T-cell (primary cell): ENCODE measurements at regions not wholly inside any gene's neighbourhood (a gene's known extent, or its start where the extent isn't known, plus 50 kb on each side); places are given as distances from the start of the nearest gene placed in this dataset.

ENCODE experiments used
- ATAC-seq, 4 experiments: fragments of 200-7000 bp in 3 of 4; fragments of 150-1000 bp in 1 of 4; cut with Tn5 transposase; replicated peaks in 1 of 4; 1 replicate in 3 of 4; 2 replicates in 1 of 4; pipeline ENCODE4 v1.10.0; 2021; ENCODE audit warnings: moderate library complexity in 3 of 4, mild to moderate bottlenecking in 2 of 4, moderate number of reproducible peaks in 1 of 4
- CTCF ChIA-PET, 2 donors: fragments of 300-600 bp; sonication (Branson Sonifier 250); formaldehyde crosslinking; loops; one replicate each; lab custom pipeline; 2022; ENCODE audit warnings: antibody characterized with exemption in 2 of 2; lab: Charles Lee
- POLR2A ChIA-PET, 2 donors: fragments of 300-600 bp; sonication (Branson Sonifier 250); formaldehyde crosslinking; loops; one replicate each; lab custom pipeline; 2022; ENCODE audit warnings: antibody characterized with exemption in 2 of 2; lab: Charles Lee
- DNase-seq, 35 experiments: peaks; one replicate each; pipeline versions ENCODE4 v3.0.0 to v3.0.0-alpha.2; 2013 to 2023
- H3K27ac ChIP-seq: one replicate; pipeline ENCODE4 v1.5.1; 2013; ENCODE audit warnings: low read length
- H3K27me3 ChIP-seq, 2 experiments: replicated peaks in 1 of 2; 1 replicate in 1 of 2; 2 replicates in 1 of 2; pipeline versions ENCODE4 v1.6.1 to v1.7.0; 2013; ENCODE audit warnings: low read length in 1 of 2, mixed read lengths in 1 of 2; ENCODE audit not compliant: control insufficient read depth in 2 of 2, insufficient read depth in 2 of 2; ENCODE audit errors: extremely low read depth in 1 of 2
- H3K36me3 ChIP-seq, 2 donors: 1 replicate in 1 of 2; 2 replicates in 1 of 2; pipeline versions ENCODE4 v1.6.1 to v1.7.0; 2013; ENCODE audit warnings: low read length in 1 of 2; ENCODE audit not compliant: control insufficient read depth in 2 of 2, insufficient read depth in 1 of 2; ENCODE audit errors: extremely low read depth in 1 of 2
- H3K4me1 ChIP-seq, 2 experiments: 1 replicate in 1 of 2; 2 replicates in 1 of 2; pipeline versions ENCODE4 v1.6.1 to v1.7.0; 2013; ENCODE audit warnings: low read length in 2 of 2, mixed read lengths in 1 of 2; ENCODE audit not compliant: insufficient read depth in 2 of 2, control insufficient read depth in 1 of 2; ENCODE audit errors: extremely low read depth in 1 of 2
- H3K4me3 ChIP-seq, 2 donors: 1 replicate in 1 of 2; 2 replicates in 1 of 2; pipeline versions ENCODE4 v1.5.1 to v1.7.0; 2013; ENCODE audit warnings: mild to moderate bottlenecking in 2 of 2, low read length in 1 of 2, moderate library complexity in 1 of 2; ENCODE audit not compliant: control insufficient read depth in 1 of 2; ENCODE audit errors: extremely low read depth in 1 of 2
- H3K9me3 ChIP-seq: 2 replicates; pipeline ENCODE4 v1.7.0; 2013
- H3K27ac Mint-ChIP-seq, 2 donors: one replicate each; pipeline ENCODE4 v1.8.0; 2020 to 2021; ENCODE audit warnings: mild to moderate bottlenecking in 2 of 2, mixed read lengths in 2 of 2
- H3K27me3 Mint-ChIP-seq, 2 donors: one replicate each; pipeline ENCODE4 v1.8.0; 2021 to 2022; ENCODE audit warnings: mixed read lengths in 2 of 2
- H3K36me3 Mint-ChIP-seq: one replicate; pipeline ENCODE4 v1.8.0; 2021; ENCODE audit warnings: mixed read lengths
- H3K4me1 Mint-ChIP-seq, 3 donors: one replicate each; pipeline ENCODE4 v1.8.0; 2020 to 2022; ENCODE audit warnings: mixed read lengths in 3 of 3, mild to moderate bottlenecking in 1 of 3
- H3K4me3 Mint-ChIP-seq, 3 donors: one replicate each; pipeline ENCODE4 v1.8.0; 2020 to 2022; ENCODE audit warnings: mild to moderate bottlenecking in 3 of 3, mixed read lengths in 3 of 3, moderate library complexity in 3 of 3
- H3K9me3 Mint-ChIP-seq, 3 donors: one replicate each; pipeline ENCODE4 v1.8.0; 2020 to 2022; ENCODE audit warnings: mixed read lengths in 3 of 3
- WGBS: methylation state at CpG from one replicate; pipeline ENCODE4 v1.1.5; 2013; ENCODE audit warnings: missing lambda C conversion rate; ENCODE audit not compliant: insufficient coverage; 5-methylcytosine and 5-hydroxymethylcytosine counted together

DNA sequence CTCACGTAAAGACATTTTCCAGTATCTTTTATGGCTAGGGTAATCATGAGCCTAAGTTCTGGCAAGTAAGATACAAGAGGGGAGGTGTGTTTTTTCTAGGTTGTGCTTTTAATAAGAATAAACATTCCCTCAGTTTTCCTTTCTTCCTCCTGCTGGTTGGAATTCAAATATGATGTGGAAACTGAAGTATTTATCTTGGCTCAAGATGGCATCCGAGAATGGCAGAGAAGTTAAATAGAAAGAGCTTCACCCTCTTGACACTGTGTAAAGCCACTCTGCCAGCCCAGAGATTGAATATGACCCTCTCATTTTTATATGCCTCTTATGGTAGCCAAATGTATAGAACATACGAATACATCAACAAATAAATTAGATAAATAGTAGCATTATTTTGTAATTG lies 438.4 kb downstream of the ISL1 start:
- no peaks in the 10 kb centered on the region for H3K4me1 ChIP-seq
- Mint-ChIP-seq H3K4me1 (no peaks in the 10 kb centered on the region), H3K9me3 (peaks cover 4 to 7% (median 7%) of the 10 kb centered on the region in 3 donors), H3K27me3 (no peaks in the 10 kb centered on the region), H3K4me3 (no peak overlapping the region), H3K36me3 (no peaks in the 10 kb centered on the region), H3K27ac (no peak overlapping the region)
- ChIA-PET POLR2A (no interaction called here), CTCF (no interaction called here)
- H3K36me3 ChIP-seq: no peaks in the 10 kb centered on the region
- ATAC-seq: no peak
- no peak overlapping the region for H3K27ac ChIP-seq
- H3K4me3 ChIP-seq: no peak overlapping the region
- H3K27me3 ChIP-seq: no peaks in the 10 kb centered on the region
- no CpG with 5 or more reads among the region's 3 CpGs for WGBS
- DNase-seq: no peak
- no peaks in the 10 kb centered on the region for H3K9me3 ChIP-seq

DNA sequence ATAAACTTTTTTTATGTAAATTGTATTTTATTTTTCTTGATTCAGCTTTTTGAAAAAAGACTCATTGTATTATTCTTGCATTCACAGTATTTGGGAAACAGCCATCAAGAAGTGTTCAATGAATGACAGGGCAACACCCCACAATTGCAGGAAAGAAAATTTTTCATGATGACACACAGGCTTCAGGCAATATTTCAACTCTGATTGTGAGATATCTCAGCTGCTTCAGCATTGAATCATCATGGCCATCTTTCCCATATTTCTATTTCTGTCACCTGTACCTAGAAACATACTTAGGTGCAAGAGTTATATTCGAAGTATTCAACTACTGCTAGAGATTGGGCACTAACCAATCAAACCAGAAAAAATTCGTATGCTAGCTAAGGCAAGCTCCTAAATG lies 446.0 kb downstream of the ISL1 start:
- CTCF ChIA-PET: no interaction called here

GRCh38 chr5:51829691-51830090 lies 446.4 kb downstream of the ISL1 start:
- Histone ChIP-seq H3K4me3 (no peak overlapping the region), H3K4me1 (no peaks in the 10 kb centered on the region), H3K36me3 (no peaks in the 10 kb centered on the region), H3K9me3 (no peaks in the 10 kb centered on the region), H3K27ac (no peak overlapping the region), H3K27me3 (no peaks in the 10 kb centered on the region)
- H3K27me3 Mint-ChIP-seq: no peaks in the 10 kb centered on the region
- H3K9me3 Mint-ChIP-seq: peaks cover 0 to 15% (median 9%) of the 10 kb centered on the region in 3 donors
- H3K4me3 Mint-ChIP-seq: no peak overlapping the region
- H3K36me3 Mint-ChIP-seq: no peaks in the 10 kb centered on the region
- ATAC-seq (no peak), DNase-seq (no peak)
- H3K27ac Mint-ChIP-seq: no peak overlapping the region
- POLR2A ChIA-PET: no interaction called here
- CTCF ChIA-PET: no interaction called here
- H3K4me1 Mint-ChIP-seq: no peaks in the 10 kb centered on the region

More for the DNA sequence above, 446.0 kb downstream of the ISL1 start:
- H3K27me3 Mint-ChIP-seq: no peaks in the 10 kb centered on the region
- DNase-seq (no peak), ATAC-seq (no peak)
- Histone ChIP-seq H3K27me3 (no peaks in the 10 kb centered on the region), H3K4me3 (no peak overlapping the region), H3K36me3 (no peaks in the 10 kb centered on the region), H3K9me3 (no peaks in the 10 kb centered on the region), H3K27ac (no peak overlapping the region), H3K4me1 (no peaks in the 10 kb centered on the region)
- no peaks in the 10 kb centered on the region for H3K36me3 Mint-ChIP-seq
- POLR2A ChIA-PET: no interaction called here
- 20% methylated on average over 1 of the region's 2 CpGs for WGBS
- H3K4me3 Mint-ChIP-seq: no peak overlapping the region
- no peak overlapping the region for H3K27ac Mint-ChIP-seq
- H3K9me3 Mint-ChIP-seq: peaks cover 0 to 15% (median 9%) of the 10 kb centered on the region in 3 donors
- H3K4me1 Mint-ChIP-seq: no peaks in the 10 kb centered on the region

GRCh38 chr5:51832934-51833470 lies 449.8 kb downstream of the ISL1 start:
- peaks cover 0 to 9% (median 8%) of the 10 kb centered on the region in 3 donors for H3K9me3 Mint-ChIP-seq
- H3K36me3 ChIP-seq: no peaks in the 10 kb centered on the region
- DNase-seq (no peak), ATAC-seq (no peak)
- ChIA-PET CTCF (no interaction called here), POLR2A (no interaction called here)
- H3K9me3 ChIP-seq: no peaks in the 10 kb centered on the region
- no peak overlapping the region for H3K4me3 ChIP-seq
- no peaks in the 10 kb centered on the region for H3K4me1 ChIP-seq
- WGBS: no CpG with 5 or more reads among the region's 5 CpGs
- no peak overlapping the region for H3K27ac ChIP-seq
- H3K4me3 Mint-ChIP-seq: no peak overlapping the region
- H3K27me3 ChIP-seq: no peaks in the 10 kb centered on the region
- H3K27me3 Mint-ChIP-seq: no peaks in the 10 kb centered on the region
- H3K27ac Mint-ChIP-seq: no peak overlapping the region
- no peaks in the 10 kb centered on the region for H3K4me1 Mint-ChIP-seq
- no peaks in the 10 kb centered on the region for H3K36me3 Mint-ChIP-seq

DNA sequence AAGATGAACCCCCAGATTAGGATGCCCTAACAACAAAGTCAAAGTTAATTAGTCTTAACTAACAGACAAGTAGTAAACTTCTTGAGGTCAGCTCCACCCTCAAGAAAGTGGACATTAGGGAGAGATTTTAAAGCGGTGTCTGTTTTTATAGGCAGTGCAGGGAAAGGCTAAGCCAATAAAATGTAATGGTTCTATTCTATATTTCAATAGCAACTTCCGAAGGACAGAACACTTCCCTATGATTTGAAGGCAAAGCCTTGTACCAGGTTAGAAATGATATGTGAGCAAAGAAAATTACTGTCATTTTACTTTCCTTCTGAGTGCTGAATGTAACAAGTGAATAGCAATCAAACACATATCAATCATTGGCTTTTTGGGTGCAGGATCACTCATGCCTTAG lies 455.2 kb downstream of the ISL1 start:
- Mint-ChIP-seq H3K9me3 (peaks cover 0 to 4% (median 0%) of the 10 kb centered on the region in 3 donors), H3K27me3 (no peaks in the 10 kb centered on the region), H3K27ac (no peak overlapping the region), H3K4me3 (no peak overlapping the region), H3K4me1 (no peaks in the 10 kb centered on the region), H3K36me3 (no peaks in the 10 kb centered on the region)
- no peak overlapping the region for H3K4me3 ChIP-seq
- DNase-seq: no peak
- WGBS: no CpG with 5 or more reads among the region's 2 CpGs
- no peak overlapping the region for H3K27ac ChIP-seq
- H3K9me3 ChIP-seq: no peaks in the 10 kb centered on the region
- POLR2A ChIA-PET: no interaction called here
- no peak for ATAC-seq
- no peaks in the 10 kb centered on the region for H3K27me3 ChIP-seq
- no peaks in the 10 kb centered on the region for H3K36me3 ChIP-seq
- H3K4me1 ChIP-seq: no peaks in the 10 kb centered on the region
- CTCF ChIA-PET: no interaction called here

- no peak for ATAC-seq
These were observed 460.6 kb downstream of the ISL1 start for GRCh38 chr5:51843893-51844292.

DNA sequence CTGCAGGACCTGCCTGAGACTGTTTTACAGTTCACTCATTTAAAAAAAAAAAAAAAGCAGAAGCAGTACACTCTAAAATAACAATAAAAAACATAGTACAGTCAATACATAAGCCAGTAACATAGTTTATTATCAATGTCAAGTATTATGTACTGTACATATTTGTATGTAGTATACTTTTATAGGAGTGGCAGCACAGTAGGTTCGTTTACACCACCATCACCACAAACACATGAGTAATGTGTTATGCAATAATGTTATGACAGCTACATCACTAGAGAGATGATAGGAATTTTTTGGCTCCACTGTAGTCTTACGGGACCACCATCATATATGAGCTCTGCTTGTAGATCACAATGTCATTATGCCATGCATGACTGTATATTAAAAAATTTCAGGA lies 462.8 kb downstream of the ISL1 start:
- Histone ChIP-seq H3K27ac (no peak overlapping the region), H3K4me1 (no peaks in the 10 kb centered on the region), H3K27me3 (no peaks in the 10 kb centered on the region), H3K9me3 (no peaks in the 10 kb centered on the region), H3K4me3 (no peak overlapping the region), H3K36me3 (no peaks in the 10 kb centered on the region)
- H3K27me3 Mint-ChIP-seq: no peaks in the 10 kb centered on the region
- no peaks in the 10 kb centered on the region for H3K4me1 Mint-ChIP-seq
- ChIA-PET CTCF (no interaction called here), POLR2A (interaction anchor here in 1 of 2 donors (0.6 kb wide), 1 partner anchor 21 kb away, joined by 5 read pairs; no protein-coding TSS in a partner anchor)
- DNase-seq: no peak
- no CpG with 5 or more reads among the region's 2 CpGs for WGBS
- H3K27ac Mint-ChIP-seq: no peak overlapping the region
- H3K36me3 Mint-ChIP-seq: no peaks in the 10 kb centered on the region
- no peak overlapping the region for H3K4me3 Mint-ChIP-seq
- no peak for ATAC-seq
- H3K9me3 Mint-ChIP-seq: peaks cover 0 to 10% (median 5%) of the 10 kb centered on the region in 3 donors

More at GRCh38 chr5:51843893-51844292, 460.6 kb downstream of the ISL1 start:
- Mint-ChIP-seq H3K36me3 (no peaks in the 10 kb centered on the region), H3K27me3 (no peaks in the 10 kb centered on the region), H3K9me3 (peaks cover 0 to 10% (median 5%) of the 10 kb centered on the region in 3 donors), H3K4me1 (no peaks in the 10 kb centered on the region), H3K4me3 (no peak overlapping the region), H3K27ac (no peak overlapping the region)
- no peaks in the 10 kb centered on the region for H3K4me1 ChIP-seq
- CTCF ChIA-PET: no interaction called here
- WGBS: 86% methylated on average over 4 of the region's 7 CpGs
- H3K27ac ChIP-seq: no peak overlapping the region
- POLR2A ChIA-PET: no interaction called here
- no peaks in the 10 kb centered on the region for H3K27me3 ChIP-seq
- H3K36me3 ChIP-seq: no peaks in the 10 kb centered on the region
- DNase-seq: no peak
- H3K9me3 ChIP-seq: no peaks in the 10 kb centered on the region
- H3K4me3 ChIP-seq: no peak overlapping the region
